ENCODE measurements at regions not wholly inside any gene's neighbourhood (a gene's known extent, or its start where the extent isn't known, plus 50 kb on each side); places are given as distances from the start of the nearest gene placed in this dataset.

GRCh38 chr1:163725551-163725950 lies 403.8 kb downstream of the NUF2 start:
- TF ChIP-seq CTCF (IDR thresholded peaks at IDR 0.05; ENCODE audit: control insufficient read depth, insufficient read depth, low read depth, low read length, missing control alignments), result no peak
- DNase-seq (ENCODE audit: low read depth), result no peak
- no peak overlapping the region for H3K4me3 ChIP-seq (ENCODE audit: control insufficient read depth, low read depth, low read length)

- no peak overlapping the region for H3K4me3 ChIP-seq (ENCODE audit: control insufficient read depth, low read depth, low read length)
- no peak for TF ChIP-seq CTCF (IDR thresholded peaks at IDR 0.05; ENCODE audit: control insufficient read depth, insufficient read depth, low read depth, low read length, missing control alignments)
- DNase-seq (ENCODE audit: low read depth), result no peak
Observed at GRCh38 chr1:163730411-163730821, 408.7 kb downstream of the NUF2 start.

GRCh38 chr1:163737261-163737660 lies 415.5 kb downstream of the NUF2 start:
- no peak for DNase-seq (ENCODE audit: low read depth)
- TF ChIP-seq CTCF (IDR thresholded peaks at IDR 0.05; ENCODE audit: control insufficient read depth, insufficient read depth, low read depth, low read length, missing control alignments), result no peak
- H3K4me3 ChIP-seq (ENCODE audit: control insufficient read depth, low read depth, low read length), result no peak overlapping the region

- no peak for DNase-seq (ENCODE audit: low read depth)
- TF ChIP-seq CTCF (IDR thresholded peaks at IDR 0.05; ENCODE audit: control insufficient read depth, insufficient read depth, low read depth, low read length, missing control alignments), result no peak
- no peak overlapping the region for H3K4me3 ChIP-seq (ENCODE audit: control insufficient read depth, low read depth, low read length)
Observed at GRCh38 chr1:163744301-163744887, 422.6 kb downstream of the NUF2 start.

GRCh38 chr1:163745204-163745603 lies 423.4 kb downstream of the NUF2 start:
- no peak for DNase-seq (ENCODE audit: low read depth)
- no peak overlapping the region for H3K4me3 ChIP-seq (ENCODE audit: control insufficient read depth, low read depth, low read length)
- no peak for TF ChIP-seq CTCF (IDR thresholded peaks at IDR 0.05; ENCODE audit: control insufficient read depth, insufficient read depth, low read depth, low read length, missing control alignments)

GRCh38 chr1:163747261-163747660 lies 425.5 kb downstream of the NUF2 start:
- DNase-seq (ENCODE audit: low read depth), result no peak

More at GRCh38 chr1:163747261-163747660, 425.5 kb downstream of the NUF2 start:
- no peak for TF ChIP-seq CTCF (IDR thresholded peaks at IDR 0.05; ENCODE audit: control insufficient read depth, insufficient read depth, low read depth, low read length, missing control alignments)
- H3K4me3 ChIP-seq (ENCODE audit: control insufficient read depth, low read depth, low read length), result no peak overlapping the region
